GM18868 (cell line): ENCODE measurements at regions not wholly inside any gene's neighbourhood (a gene's known extent, or its start where the extent isn't known, plus 50 kb on each side); places are given as distances from the start of the nearest gene placed in this dataset.
A peak's percentile ranks its signal among the peaks of the same experiment; 100 is the strongest.
"Not testable (repeated sequence)": the region's sequence is repeated elsewhere in the genome, so short reads cannot be mapped to it uniquely, and the experiment has no call there.

Experiments
- ATAC-seq: cut with Tn5 transposase; IDR thresholded peaks from one replicate; pipeline ENCODE4 v1.9.1; 2021; ENCODE audit warnings: mild to moderate bottlenecking, moderate library complexity; ENCODE audit not compliant: unreplicated experiment

DNA sequence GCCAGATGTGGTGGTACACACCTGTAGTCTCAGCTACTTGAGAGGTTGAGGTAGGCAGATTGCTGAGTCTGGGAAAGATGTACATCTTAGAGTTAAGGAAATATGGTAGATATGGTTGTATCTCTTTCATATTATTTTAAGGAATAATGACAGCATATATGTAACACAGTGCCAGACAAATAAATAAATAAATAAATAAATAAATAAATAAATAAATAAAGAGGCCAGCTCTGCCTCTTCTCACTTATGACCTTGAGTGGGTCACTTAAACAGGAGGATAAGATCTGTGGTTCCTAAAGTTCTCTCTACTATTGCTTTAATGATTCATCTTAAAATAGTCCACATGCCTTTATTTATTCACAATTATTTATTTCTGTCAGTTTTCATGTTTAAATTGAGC lies 890.9 kb upstream of the TENM4 start:
- ATAC-seq = no peak

GRCh38 chr11:80330264-80330663 lies 889.4 kb upstream of the TENM4 start:
- ATAC-seq = no peak

DNA sequence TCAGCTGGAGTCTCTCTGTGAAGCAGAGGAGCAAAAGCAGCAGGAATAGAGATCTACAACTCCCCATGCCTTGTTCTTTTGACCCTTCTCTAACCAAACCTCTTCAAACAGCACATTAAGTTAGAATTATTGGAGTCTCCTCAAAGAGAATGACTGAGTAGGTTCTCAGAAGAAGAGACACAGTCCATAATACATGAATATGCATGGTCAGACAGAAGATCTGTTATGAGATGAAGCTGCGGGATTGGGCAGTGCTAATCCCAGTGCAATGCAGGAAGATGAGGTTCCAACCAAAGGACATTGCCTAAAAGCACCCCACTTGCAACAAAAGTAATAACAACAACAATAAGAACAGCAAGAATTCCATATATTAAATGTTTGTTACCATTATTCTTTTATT lies 887.9 kb upstream of the TENM4 start:
- ATAC-seq = no peak

- no peak for ATAC-seq
Measured at GRCh38 chr11:80327956-80328614, 887.3 kb upstream of the TENM4 start.

- ATAC-seq = no peak
Measured at GRCh38 chr11:80321786-80322185, 881.0 kb upstream of the TENM4 start.

- no peak for ATAC-seq
Measured at GRCh38 chr11:80320765-80321164, 879.9 kb upstream of the TENM4 start.

DNA sequence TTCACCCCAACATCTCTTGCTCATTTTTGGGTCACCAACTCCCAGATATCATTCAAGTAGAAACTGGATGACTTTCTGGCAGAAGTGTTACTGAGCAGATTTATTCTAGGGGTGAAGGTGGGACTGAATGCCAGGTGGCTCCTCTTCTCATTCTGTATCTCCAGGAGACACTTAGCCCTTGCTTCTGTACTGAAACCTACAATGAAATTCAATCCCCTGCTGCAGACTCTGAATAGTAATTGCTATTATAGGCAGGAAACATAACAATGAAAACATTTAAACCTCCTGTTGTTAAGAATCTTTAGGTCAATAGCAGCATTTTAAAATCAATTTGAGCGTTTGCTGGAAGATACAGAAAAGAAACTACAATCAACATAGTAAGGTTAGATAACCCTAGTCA lies 879.4 kb upstream of the TENM4 start:
- no peak for ATAC-seq

DNA sequence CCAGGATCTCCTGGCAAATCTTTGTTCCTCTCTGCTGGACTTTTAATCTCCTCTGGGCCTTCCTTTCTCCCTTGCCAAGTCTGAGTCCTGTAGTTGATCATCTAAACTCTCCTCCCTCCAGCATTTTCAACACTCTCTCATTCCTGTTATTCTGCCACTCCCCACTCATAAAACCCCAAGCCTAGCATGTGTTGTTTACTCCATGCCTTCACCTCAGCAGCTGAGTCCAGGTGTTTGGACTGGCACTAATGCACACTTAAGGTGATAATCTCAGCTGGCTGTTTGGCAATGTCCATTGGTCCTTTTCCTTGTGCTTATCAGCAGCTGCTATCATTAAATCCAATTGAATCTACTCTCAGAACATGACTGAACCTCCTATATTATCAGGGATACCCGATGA lies 876.8 kb upstream of the TENM4 start:
- ATAC-seq = no peak

GRCh38 chr11:80315200-80315599 lies 874.4 kb upstream of the TENM4 start:
- no peak for ATAC-seq

- no peak for ATAC-seq
Measured at GRCh38 chr11:80309301-80309700, 868.5 kb upstream of the TENM4 start.

GRCh38 chr11:80307676-80308075 lies 866.8 kb upstream of the TENM4 start:
- ATAC-seq = no peak

DNA sequence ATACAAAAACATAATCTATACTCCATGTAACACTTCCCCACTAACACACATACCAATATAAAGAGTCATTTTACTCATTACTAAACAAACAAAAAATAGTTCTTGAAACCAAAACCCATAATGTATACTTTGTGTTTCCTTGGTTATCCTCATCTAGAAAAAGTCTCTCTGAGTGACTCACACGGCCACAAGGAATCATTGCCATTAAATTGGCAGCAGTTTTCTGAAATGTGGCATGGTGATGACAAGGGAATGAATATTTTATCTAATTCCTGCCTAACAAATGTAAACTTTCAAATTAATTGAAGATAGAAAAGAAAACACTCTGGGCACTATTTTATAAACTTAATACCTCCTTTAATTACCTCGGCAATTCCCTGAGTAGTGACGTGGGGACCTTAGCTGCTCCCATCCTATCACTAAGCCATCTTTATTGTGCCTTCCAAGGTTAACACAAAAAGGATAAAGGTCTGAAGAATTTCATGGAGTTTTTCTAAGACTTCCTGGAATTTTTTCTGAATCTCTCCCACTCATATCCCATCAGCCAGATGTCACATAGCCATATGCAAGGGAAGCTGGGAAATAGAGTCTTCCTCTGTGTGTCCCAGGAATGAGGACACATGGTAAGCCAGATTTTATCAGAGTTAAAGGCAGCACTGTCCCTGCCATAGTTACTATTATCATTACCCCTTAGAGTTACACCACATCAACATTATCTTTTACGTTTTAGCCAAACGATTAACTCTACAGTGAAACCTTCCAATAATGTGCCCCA lies 857.2 kb upstream of the TENM4 start:
- ATAC-seq = peak; percentile 58

DNA sequence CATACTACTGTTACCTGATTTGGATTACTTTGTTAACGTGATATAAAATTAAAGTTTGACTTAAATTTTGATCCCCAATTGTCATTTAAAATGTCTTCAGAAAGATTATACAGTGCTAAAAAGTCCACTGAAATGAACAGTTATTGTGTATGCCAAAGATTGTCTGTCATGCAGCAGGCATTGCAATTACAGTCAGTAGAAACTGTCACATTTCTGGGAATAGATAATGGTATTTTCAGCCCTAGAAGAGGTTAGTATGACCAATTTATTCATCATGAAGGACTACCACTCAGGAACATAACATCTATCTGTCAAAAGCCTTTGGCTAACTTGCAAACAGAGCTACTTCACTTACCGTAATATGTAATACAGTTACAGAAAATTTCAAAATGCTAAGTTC lies 852.5 kb upstream of the TENM4 start:
- ATAC-seq = no peak

- ATAC-seq = no peak
Measured at GRCh38 chr11:80284946-80285785, 844.3 kb upstream of the TENM4 start.

DNA sequence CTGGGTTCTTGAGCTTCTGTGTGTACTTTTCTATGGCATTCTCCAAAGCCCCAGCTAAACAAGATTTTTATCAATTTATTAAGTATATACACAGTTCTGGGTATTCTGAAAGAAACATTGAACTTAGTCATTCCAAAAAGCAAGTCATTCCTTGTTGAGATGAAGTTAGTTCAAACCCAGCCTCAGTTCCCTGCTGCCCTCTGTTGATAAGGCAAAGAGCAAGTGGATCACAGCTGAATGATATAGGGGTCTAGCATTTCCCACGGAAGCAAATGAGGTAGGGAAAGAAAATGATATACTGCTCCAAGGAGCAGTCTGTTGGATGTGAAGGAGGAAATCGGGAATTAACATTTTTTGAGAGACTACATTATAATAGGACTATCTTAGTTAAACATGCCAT lies 841.8 kb upstream of the TENM4 start:
- ATAC-seq = no peak

- no peak for ATAC-seq
Measured at GRCh38 chr11:80281194-80281593, 840.4 kb upstream of the TENM4 start.

GRCh38 chr11:80280737-80281136 lies 839.9 kb upstream of the TENM4 start:
- no peak for ATAC-seq

- no peak for ATAC-seq
Measured at GRCh38 chr11:80261776-80262175, 820.9 kb upstream of the TENM4 start.

- ATAC-seq = not testable (repeated sequence)
Measured at GRCh38 chr11:80257319-80258015, 816.6 kb upstream of the TENM4 start.

DNA sequence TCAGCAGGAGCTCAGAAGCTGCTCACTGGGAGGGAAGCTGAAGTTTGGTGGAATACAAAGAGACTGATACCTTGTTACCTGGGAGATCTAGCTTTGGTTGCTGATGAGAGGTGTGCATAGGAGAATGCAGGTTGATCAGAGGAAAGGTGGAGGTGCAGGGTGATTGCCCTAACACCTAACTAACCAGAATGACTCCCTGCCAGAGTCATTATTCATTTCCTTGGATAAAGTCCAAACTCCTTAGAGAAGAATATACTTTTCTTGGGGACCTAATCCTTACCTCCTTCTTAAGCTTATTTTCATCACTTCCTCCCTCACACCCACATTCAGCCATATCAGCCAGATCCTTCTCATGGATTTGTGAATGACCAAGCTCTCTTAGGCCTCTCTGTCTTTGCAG lies 814.2 kb upstream of the TENM4 start:
- no peak for ATAC-seq

DNA sequence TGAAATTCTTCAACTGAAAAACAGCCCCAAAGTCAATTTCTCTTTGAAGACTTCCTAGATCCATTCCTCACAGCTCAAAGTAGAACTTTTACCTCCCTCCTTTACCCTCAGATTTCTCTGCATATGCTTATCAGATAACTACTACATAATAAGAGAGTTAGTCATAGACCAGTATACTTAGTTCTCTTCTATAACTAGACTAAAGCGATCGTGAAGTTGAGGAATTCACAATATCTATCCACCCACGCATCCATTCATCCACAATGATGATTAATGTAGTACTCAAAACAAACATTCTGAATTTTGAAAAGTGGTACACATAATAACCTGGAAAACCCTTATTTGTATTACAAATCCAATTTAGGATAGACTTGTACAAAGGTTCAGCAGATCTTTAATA lies 800.9 kb upstream of the TENM4 start:
- ATAC-seq = no peak
